K562 (cell line): ENCODE measurements at regions not wholly inside any gene's neighbourhood (a gene's known extent, or its start where the extent isn't known, plus 50 kb on each side); places are given as distances from the start of the nearest gene placed in this dataset.
A peak's percentile ranks its signal among the peaks of the same experiment; 100 is the strongest.

Experiments used
- ATAC-seq: fragments of 200-7000 bp; cut with Tn5 transposase; 3 replicates; pipeline ENCODE4 v1.9.1; 2020; ENCODE audit warnings: moderate library complexity
- BruUV-seq: library from RNA; stranded (reverse); fragments of 400-500 nt; replicated peaks from 2 replicates; lab custom pipeline; 2021; lab: Mats Ljungman, UMichigan
- CTCF ChIA-PET: fragments of 300-600 bp; formaldehyde crosslinking; extraction: SDS; loops from one replicate; lab custom pipeline; 2021; ENCODE audit warnings: low intra/inter-chr PET ratio; lab: Yijun Ruan, JAX
- POLR2A ChIA-PET: fragments of 300-600, 350-650 bp; sonication (Branson Sonifier 250); formaldehyde crosslinking; extraction: SDS; loops from one replicate; lab custom pipeline; 2021; ENCODE audit warnings: antibody characterized with exemption, inconsistent platforms; lab: Yijun Ruan, JAX
- DNase-seq, 4 experiments: peaks; one replicate each; pipeline versions ENCODE4 v3.0.0 to v3.0.0-alpha.2; 2011 to 2018; ENCODE audit warnings: low spot score in 3 of 4, mixed read lengths in 3 of 4; ENCODE audit errors: extremely low read depth in 1 of 4
- FAIRE-seq: peaks from 2 replicates; lab custom pipeline; 2011; peaks lifted over from hg19 to GRCh38; lab: Jason Lieb, UNC
- H2AFZ ChIP-seq: 2 replicates; pipeline ENCODE4 v1.6.0; 2011; ENCODE audit warnings: low read depth, low read length, control low read depth, inconsistent platforms
- H3K27ac ChIP-seq: fragments of 200-600 bp; 3 replicates; pipeline ENCODE4 v1.8.0; 2011; ENCODE audit warnings: low read depth, mild to moderate bottlenecking, control low read depth, inconsistent platforms, low read length, moderate library complexity, mixed read lengths; ENCODE audit errors: extremely low read depth
- H3K27me3 ChIP-seq, 2 experiments: fragments of 300-600 bp in 1 of 2; 2 replicates in 1 of 2; 3 replicates in 1 of 2; pipeline versions ENCODE4 v1.6.0 to v1.8.0; 2011; ENCODE audit warnings: inconsistent platforms in 2 of 2, low read length in 2 of 2, mild to moderate bottlenecking in 1 of 2, mixed read lengths in 1 of 2, moderate library complexity in 1 of 2; ENCODE audit not compliant: control insufficient read depth in 2 of 2, insufficient read depth in 2 of 2
- H3K36me3 ChIP-seq: fragments of 300-600 bp; 3 replicates; pipeline ENCODE4 v1.8.0; 2011; ENCODE audit warnings: mild to moderate bottlenecking, low read length, inconsistent platforms; ENCODE audit not compliant: control insufficient read depth, insufficient read depth
- H3K4me1 ChIP-seq, 2 experiments: fragments of 200-600 bp in 1 of 2; replicated peaks in 1 of 2; 2 replicates in 1 of 2; 3 replicates in 1 of 2; pipeline versions ENCODE4 v1.5.1 to v1.8.0; 2011; ENCODE audit warnings: inconsistent platforms in 2 of 2, low read length in 2 of 2, mild to moderate bottlenecking in 1 of 2, mixed read lengths in 1 of 2, moderate library complexity in 1 of 2; ENCODE audit not compliant: control insufficient read depth in 2 of 2, insufficient read depth in 2 of 2
- H3K4me2 ChIP-seq: 2 replicates; pipeline ENCODE4 v1.6.1; 2011; ENCODE audit warnings: low read length, control low read depth, inconsistent platforms, mixed read lengths; ENCODE audit not compliant: insufficient read depth
- H3K4me3 ChIP-seq: fragments of 200-600 bp; sonication (generic), shearing (Covaris generic); 2 replicates; pipeline ENCODE4 v1.5.1; 2016; ENCODE audit warnings: control low read depth, inconsistent platforms
- H3K79me2 ChIP-seq: fragments of 200-600 bp; 3 replicates; pipeline ENCODE4 v1.8.0; 2011; ENCODE audit warnings: low read length, inconsistent platforms; ENCODE audit not compliant: control insufficient read depth, insufficient read depth
- H3K9ac ChIP-seq, 2 experiments: 2 replicates each; pipeline versions ENCODE4 v1.6.0 to v1.6.1; 2011; ENCODE audit warnings: low read depth in 2 of 2, low read length in 2 of 2, control low read depth in 1 of 2, inconsistent platforms in 1 of 2, mild to moderate bottlenecking in 1 of 2, mixed read lengths in 1 of 2; ENCODE audit not compliant: insufficient read depth in 1 of 2
- H3K9me1 ChIP-seq: one replicate; pipeline ENCODE4 v1.6.0; 2011; ENCODE audit warnings: inconsistent platforms, mild to moderate bottlenecking, low read length, moderate library complexity; ENCODE audit not compliant: control insufficient read depth, insufficient read depth
- H3K9me3 ChIP-seq: replicated peaks from 2 replicates; pipeline ENCODE4 v1.5.1; 2011; ENCODE audit warnings: low read depth, low read length, inconsistent platforms; ENCODE audit not compliant: control insufficient read depth, insufficient read depth
- H4K20me1 ChIP-seq: replicated peaks from 2 replicates; pipeline ENCODE4 v1.6.1; 2011; ENCODE audit warnings: low read length, inconsistent platforms, mixed read lengths; ENCODE audit not compliant: control insufficient read depth, insufficient read depth
- CBFA2T3 ChIP-seq: fragments of 450-650 bp; IDR thresholded peaks from 2 replicates; pipeline ENCODE4 v1.6.1; 2017
- KLF16 ChIP-seq: IDR thresholded peaks from 2 replicates; pipeline ENCODE4 v1.6.1; 2016; ENCODE audit warnings: antibody characterized with exemption
- PRDM10 ChIP-seq: fragments of 450-650 bp; IDR thresholded peaks from 2 replicates; pipeline ENCODE4 v1.6.1; 2018; ENCODE audit not compliant: partially characterized antibody
- TEAD4 ChIP-seq, 2 experiments: sonication (generic) in 1 of 2; formaldehyde crosslinking in 1 of 2; IDR thresholded peaks; 2 replicates each; pipeline versions ENCODE4 v1.6.1 to v1.8.0; 2012 to 2022; ENCODE audit warnings: borderline replicate concordance in 1 of 2, inconsistent platforms in 1 of 2, low read length in 1 of 2, mild to moderate bottlenecking in 1 of 2, missing genetic modification reagents in 1 of 2
- WGBS: fragments of 100-300 bp; shearing (Covaris generic); methylation state at CpG from one replicate; pipeline ENCODE4 v1.1.6; 2016; ENCODE audit warnings: low coverage, mixed read lengths; ENCODE audit not compliant: insufficient coverage; ENCODE audit errors: missing lambda C conversion rate; 5-methylcytosine and 5-hydroxymethylcytosine counted together
- in situ Hi-C: fragments of 300-500 bp; cut with MboI; formaldehyde crosslinking; loops from 4 replicates; pipeline ENCODE4 v1.15.0; 2018; ENCODE audit warnings: inconsistent platforms, mixed read lengths
- intact Hi-C: fragments of 100-400 bp; cut with micrococcal nuclease; formaldehyde crosslinking; loops from 2 replicates; pipeline ENCODE4 v1.14.2; 2022

- no peak overlapping the region for H3K27ac ChIP-seq
- H3K4me2 ChIP-seq, result no peak overlapping the region
- no peaks in the 10 kb centered on the region for H4K20me1 ChIP-seq
- ChIA-PET POLR2A (no interaction called here), CTCF (no interaction called here)
- no peak overlapping the region for H3K4me3 ChIP-seq
- no peak overlapping the region for H3K9ac ChIP-seq
- H2AFZ ChIP-seq, result no peak overlapping the region
- in situ Hi-C loops (no loop called here), intact Hi-C loops (no loop called here)
- no peaks in the 10 kb centered on the region for H3K27me3 ChIP-seq
- WGBS, result under 1% methylated on average over 7 of the region's 7 CpGs
- no peaks in the 10 kb centered on the region for H3K79me2 ChIP-seq
- FAIRE-seq (no peak), ATAC-seq (no peak), DNase-seq (no peak)
- H3K36me3 ChIP-seq, result no peaks in the 10 kb centered on the region
- no TSS peak for BruUV-seq
- H3K4me1 ChIP-seq, result peaks cover 5 to 25% of the 10 kb centered on the region in 2 experiments; a peak in 4 of 5 replicates
- no peaks in the 10 kb centered on the region for H3K9me1 ChIP-seq
- TF ChIP-seq KLF16 (no peak), TEAD4 (IDR thresholded peaks at IDR 0.05; ENCODE audit: low read length) (0 out of 2 replicates have a peak, but pooled peaks have one; percentile 13), TEAD4 (CRISPR knock-in tag; IDR thresholded peaks at IDR 0.05; ENCODE audit: borderline replicate concordance) (no peak), PRDM10 (peak; percentile 40), CBFA2T3 (peak; percentile 23; the same call in 1 of the 2 replicates)
- no peaks in the 10 kb centered on the region for H3K9me3 ChIP-seq
Measured at GRCh38 chrX:40476958-40477357, 103.8 kb upstream of the ATP6AP2 start.
